BE2C (cell line): ENCODE measurements at regions not wholly inside any gene's neighbourhood (a gene's known extent, or its start where the extent isn't known, plus 50 kb on each side); places are given as distances from the start of the nearest gene placed in this dataset.
"Not testable (repeated sequence)": the region's sequence is repeated elsewhere in the genome, so short reads cannot be mapped to it uniquely, and the experiment has no call there.

Experiments used
- DNase-seq: peaks from one replicate; pipeline ENCODE4 v3.0.0-alpha.2; 2020
- H3K27me3 ChIP-seq: fragments of 250-450 bp; sonication (Bioruptor Pico); 2 replicates; pipeline ENCODE4 v1.5.1; 2020; ENCODE audit warnings: mild to moderate bottlenecking
- H3K36me3 ChIP-seq: fragments of 250-450 bp; sonication (Bioruptor Pico); 2 replicates; pipeline ENCODE4 v1.5.1; 2020; ENCODE audit warnings: mild to moderate bottlenecking
- H3K4me1 ChIP-seq: fragments of 250-450 bp; sonication (Bioruptor Pico); 2 replicates; pipeline ENCODE4 v1.5.1; 2020
- H3K4me3 ChIP-seq: 2 replicates; pipeline ENCODE4 v1.5.1; 2011; ENCODE audit warnings: low read depth, low read length
- H3K9me3 ChIP-seq: fragments of 250-450 bp; sonication (Bioruptor Pico); 2 replicates; pipeline ENCODE4 v1.5.1; 2020
- TF ChIP-seq, protein P1 (sequence below): IDR thresholded peaks from 2 replicates; pipeline ENCODE4 v1.5.1; 2012; ENCODE audit warnings: mild to moderate bottlenecking, low read depth, low read length

GRCh38 chr20:52060794-52061714 lies 130.5 kb downstream of the ZFP64 start:
- no peak overlapping the region for H3K4me3 ChIP-seq
- H3K9me3 ChIP-seq, result no peaks in the 10 kb centered on the region
- H3K27me3 ChIP-seq, result no peaks in the 10 kb centered on the region
- peak; percentile 11 for DNase-seq
- H3K36me3 ChIP-seq, result no peaks in the 10 kb centered on the region
- no peaks in the 10 kb centered on the region for H3K4me1 ChIP-seq
- TF ChIP-seq, protein P1, sequence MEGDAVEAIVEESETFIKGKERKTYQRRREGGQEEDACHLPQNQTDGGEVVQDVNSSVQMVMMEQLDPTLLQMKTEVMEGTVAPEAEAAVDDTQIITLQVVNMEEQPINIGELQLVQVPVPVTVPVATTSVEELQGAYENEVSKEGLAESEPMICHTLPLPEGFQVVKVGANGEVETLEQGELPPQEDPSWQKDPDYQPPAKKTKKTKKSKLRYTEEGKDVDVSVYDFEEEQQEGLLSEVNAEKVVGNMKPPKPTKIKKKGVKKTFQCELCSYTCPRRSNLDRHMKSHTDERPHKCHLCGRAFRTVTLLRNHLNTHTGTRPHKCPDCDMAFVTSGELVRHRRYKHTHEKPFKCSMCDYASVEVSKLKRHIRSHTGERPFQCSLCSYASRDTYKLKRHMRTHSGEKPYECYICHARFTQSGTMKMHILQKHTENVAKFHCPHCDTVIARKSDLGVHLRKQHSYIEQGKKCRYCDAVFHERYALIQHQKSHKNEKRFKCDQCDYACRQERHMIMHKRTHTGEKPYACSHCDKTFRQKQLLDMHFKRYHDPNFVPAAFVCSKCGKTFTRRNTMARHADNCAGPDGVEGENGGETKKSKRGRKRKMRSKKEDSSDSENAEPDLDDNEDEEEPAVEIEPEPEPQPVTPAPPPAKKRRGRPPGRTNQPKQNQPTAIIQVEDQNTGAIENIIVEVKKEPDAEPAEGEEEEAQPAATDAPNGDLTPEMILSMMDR, result peak; percentile 45

- H3K4me3 ChIP-seq, DNase-seq, H3K36me3 ChIP-seq, H3K9me3 ChIP-seq, H3K4me1 ChIP-seq, H3K27me3 ChIP-seq: not testable (repeated sequence)
These were observed 134.4 kb downstream of the ZFP64 start for GRCh38 chr20:52057133-52057532.

- no peak for DNase-seq
- TF ChIP-seq, protein P1, result no peak
These were observed 135.1 kb downstream of the ZFP64 start for GRCh38 chr20:52056203-52057062.

DNA sequence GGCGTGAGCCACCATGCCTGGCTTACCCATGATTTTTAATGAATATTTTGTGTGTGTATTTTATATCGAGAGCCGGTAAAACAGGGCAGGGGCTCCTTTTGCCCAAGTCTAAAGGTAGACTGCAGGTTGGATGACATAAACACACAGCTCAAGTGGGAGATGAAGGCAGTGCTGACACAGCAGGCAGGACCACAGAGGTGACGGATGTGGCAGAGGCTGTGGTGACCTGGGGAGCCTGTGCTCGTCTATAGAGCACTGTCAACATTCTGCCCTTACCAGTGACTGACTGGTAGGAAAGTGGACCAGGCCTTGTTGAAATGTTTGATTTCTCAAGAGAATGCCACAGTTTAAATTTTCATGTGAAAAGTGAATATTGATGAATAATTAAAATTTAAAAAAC lies 137.5 kb downstream of the ZFP64 start:
- Histone ChIP-seq H3K4me3 (no peak overlapping the region), H3K36me3 (no peaks in the 10 kb centered on the region), H3K27me3 (no peaks in the 10 kb centered on the region), H3K4me1 (no peaks in the 10 kb centered on the region), H3K9me3 (no peaks in the 10 kb centered on the region; the same call in 1 of the 2 replicates)
- TF ChIP-seq, protein P1, result no peak
- no peak for DNase-seq

More at GRCh38 chr20:52056203-52057062, 135.1 kb downstream of the ZFP64 start:
- Histone ChIP-seq H3K36me3 (no peaks in the 10 kb centered on the region), H3K4me3 (no peak overlapping the region), H3K9me3 (no peaks in the 10 kb centered on the region; the same call in 1 of the 2 replicates), H3K27me3 (no peaks in the 10 kb centered on the region), H3K4me1 (no peaks in the 10 kb centered on the region)

DNA sequence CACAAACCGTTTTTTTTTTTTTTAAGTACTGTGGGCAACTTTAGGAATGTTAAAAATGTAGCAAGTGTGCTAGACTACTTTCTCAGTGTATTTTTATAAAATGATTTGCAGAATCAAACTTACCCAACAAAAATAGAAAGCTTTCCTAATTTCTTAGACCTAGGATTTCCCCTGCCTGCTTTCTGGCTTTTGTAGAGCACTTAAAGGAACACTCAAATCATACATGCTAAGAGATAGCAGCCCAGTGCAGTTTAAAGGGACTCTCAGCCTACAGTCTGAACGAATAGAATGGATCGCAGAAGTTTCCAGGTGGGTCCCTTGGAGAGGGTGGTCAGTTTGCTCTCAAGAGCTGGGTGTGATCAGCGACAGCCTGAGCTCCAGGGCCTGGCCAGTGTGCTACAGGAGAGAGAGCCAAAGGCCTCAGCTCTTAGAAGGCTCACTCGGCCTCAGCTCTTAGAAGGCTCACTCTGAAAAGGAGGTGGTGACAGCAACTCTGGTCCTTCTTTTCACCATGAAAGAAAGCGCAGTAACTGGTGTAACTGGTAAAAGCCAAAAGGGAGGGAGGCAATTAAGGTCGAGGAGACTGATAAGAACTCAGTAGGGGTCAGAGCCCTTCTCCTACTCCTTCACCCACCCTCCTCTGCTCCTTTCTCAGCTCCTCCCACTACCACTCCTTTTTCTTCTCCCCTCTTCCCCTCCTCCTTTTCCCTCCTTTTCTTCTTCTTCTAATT lies 142.4 kb downstream of the ZFP64 start:
- Histone ChIP-seq H3K4me1 (no peaks in the 10 kb centered on the region), H3K9me3 (no peaks in the 10 kb centered on the region), H3K4me3 (no peak overlapping the region), H3K27me3 (no peaks in the 10 kb centered on the region; the same call in 1 of the 2 replicates), H3K36me3 (no peaks in the 10 kb centered on the region)
- no peak for DNase-seq
- TF ChIP-seq, protein P1, result no peak
